NB4 (cell line): ENCODE measurements at regions not wholly inside any gene's neighbourhood (a gene's known extent, or its start where the extent isn't known, plus 50 kb on each side); places are given as distances from the start of the nearest gene placed in this dataset.

Experiments
- MYC ChIP-seq: IDR thresholded peaks from 2 replicates; pipeline ENCODE4 v1.6.1; 2011; ENCODE audit warnings: low read depth, low read length
- POLR2A ChIP-seq: IDR thresholded peaks from 2 replicates; pipeline ENCODE4 v1.6.1; 2011; ENCODE audit warnings: mild to moderate bottlenecking; ENCODE audit not compliant: insufficient read length; ENCODE audit errors: extremely low read depth
- TF ChIP-seq, protein P1 (sequence below): IDR thresholded peaks from one replicate; pipeline ENCODE4 v1.5.1; 2012; ENCODE audit warnings: low read depth, low read length
- TF ChIP-seq, protein P2 (sequence below): IDR thresholded peaks from 2 replicates; pipeline ENCODE4 v1.6.1; 2011; ENCODE audit warnings: low read depth, low read length

- TF ChIP-seq, protein P1, sequence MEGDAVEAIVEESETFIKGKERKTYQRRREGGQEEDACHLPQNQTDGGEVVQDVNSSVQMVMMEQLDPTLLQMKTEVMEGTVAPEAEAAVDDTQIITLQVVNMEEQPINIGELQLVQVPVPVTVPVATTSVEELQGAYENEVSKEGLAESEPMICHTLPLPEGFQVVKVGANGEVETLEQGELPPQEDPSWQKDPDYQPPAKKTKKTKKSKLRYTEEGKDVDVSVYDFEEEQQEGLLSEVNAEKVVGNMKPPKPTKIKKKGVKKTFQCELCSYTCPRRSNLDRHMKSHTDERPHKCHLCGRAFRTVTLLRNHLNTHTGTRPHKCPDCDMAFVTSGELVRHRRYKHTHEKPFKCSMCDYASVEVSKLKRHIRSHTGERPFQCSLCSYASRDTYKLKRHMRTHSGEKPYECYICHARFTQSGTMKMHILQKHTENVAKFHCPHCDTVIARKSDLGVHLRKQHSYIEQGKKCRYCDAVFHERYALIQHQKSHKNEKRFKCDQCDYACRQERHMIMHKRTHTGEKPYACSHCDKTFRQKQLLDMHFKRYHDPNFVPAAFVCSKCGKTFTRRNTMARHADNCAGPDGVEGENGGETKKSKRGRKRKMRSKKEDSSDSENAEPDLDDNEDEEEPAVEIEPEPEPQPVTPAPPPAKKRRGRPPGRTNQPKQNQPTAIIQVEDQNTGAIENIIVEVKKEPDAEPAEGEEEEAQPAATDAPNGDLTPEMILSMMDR: no peak
- TF ChIP-seq POLR2A (no peak), MYC (no peak)
- TF ChIP-seq, protein P2, sequence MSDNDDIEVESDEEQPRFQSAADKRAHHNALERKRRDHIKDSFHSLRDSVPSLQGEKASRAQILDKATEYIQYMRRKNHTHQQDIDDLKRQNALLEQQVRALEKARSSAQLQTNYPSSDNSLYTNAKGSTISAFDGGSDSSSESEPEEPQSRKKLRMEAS: no peak
Measured at GRCh38 chr1:244758708-244759107, 76.8 kb upstream of the COX20 start.
